AG04450 (cell line): ENCODE measurements at regions not wholly inside any gene's neighbourhood (a gene's known extent, or its start where the extent isn't known, plus 50 kb on each side); places are given as distances from the start of the nearest gene placed in this dataset.

Source experiments
- CTCF ChIA-PET: fragments of 300-600, 350-600 bp; formaldehyde crosslinking; extraction: SDS; loops from one replicate; lab custom pipeline; 2022; ENCODE audit warnings: antibody characterized with exemption, inconsistent platforms; lab: Charles Lee
- POLR2A ChIA-PET: fragments of 350-600 bp; formaldehyde crosslinking; extraction: SDS; loops from one replicate; lab custom pipeline; 2021; ENCODE audit warnings: antibody characterized with exemption, inconsistent platforms; lab: Yijun Ruan, JAX
- DNase-seq: peaks from one replicate; pipeline ENCODE4 v3.0.0-alpha.2; 2011; ENCODE audit warnings: low read depth, low spot score
- H3K27ac ChIP-seq: one replicate; pipeline ENCODE4 v1.5.1; 2012; ENCODE audit warnings: low read depth, low read length, control low read depth
- H3K27me3 ChIP-seq: one replicate; pipeline ENCODE4 v1.6.0; 2012; ENCODE audit warnings: low read length; ENCODE audit not compliant: control insufficient read depth, insufficient read depth
- H3K4me3 ChIP-seq: 2 replicates; pipeline ENCODE4 v1.5.1; 2011; ENCODE audit warnings: mild to moderate bottlenecking, low read depth, low read length, control low read depth
- H3K9me3 ChIP-seq: 2 replicates; pipeline ENCODE4 v1.5.1; 2012; ENCODE audit warnings: low read length; ENCODE audit not compliant: control insufficient read depth, insufficient read depth
- CTCF ChIP-seq: IDR thresholded peaks from 2 replicates; pipeline ENCODE4 v1.5.1; 2011; ENCODE audit warnings: low read depth, low read length, control low read depth, inconsistent platforms

DNA sequence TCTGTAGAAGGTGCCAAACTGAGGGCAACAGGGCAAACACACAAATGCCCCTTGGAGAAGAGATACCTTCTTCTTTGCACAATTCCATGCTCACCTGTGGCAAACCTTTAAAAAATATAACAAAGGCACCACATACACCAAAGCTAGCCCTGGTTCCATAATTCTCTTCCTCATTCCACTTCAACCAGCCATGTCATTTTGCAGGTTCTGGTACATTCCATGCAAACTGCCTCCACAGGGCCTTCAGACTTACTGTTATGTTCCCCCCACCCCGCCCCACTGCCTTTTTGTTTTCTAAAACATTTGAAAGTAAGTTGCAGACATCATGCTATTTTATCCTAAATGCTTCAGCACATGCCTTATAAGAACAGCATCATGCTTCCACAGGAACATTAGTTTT, 269.0 kb downstream of the NSUN3 start:
- no peak for DNase-seq
- no peaks in the 10 kb centered on the region for H3K27me3 ChIP-seq
- no peaks in the 10 kb centered on the region for H3K9me3 ChIP-seq
- POLR2A ChIA-PET, result no interaction called here
- no peak overlapping the region for H3K4me3 ChIP-seq
- H3K27ac ChIP-seq, result no peak overlapping the region
- CTCF ChIA-PET, result no interaction called here
- TF ChIP-seq CTCF, result no peak

GRCh38 chr3:94336046-94336753, 273.3 kb downstream of the NSUN3 start:
- Histone ChIP-seq H3K9me3 (no peaks in the 10 kb centered on the region), H3K27me3 (no peaks in the 10 kb centered on the region), H3K4me3 (no peak overlapping the region), H3K27ac (no peak overlapping the region)
- peak; percentile 26 for DNase-seq
- POLR2A ChIA-PET, result interaction anchor here (0.6 kb wide), 1 partner anchor 17 kb away, joined by 4 read pairs; no protein-coding TSS in a partner anchor
- CTCF ChIA-PET, result interaction anchor here (0.5 to 1.9 kb wide), 8 partner anchors 10 to 1054 kb away, joined by 3 to 7 read pairs (median 3); no protein-coding TSS in a partner anchor
- TF ChIP-seq CTCF, result peak; percentile 64

GRCh38 chr3:94345101-94345500, 282.2 kb downstream of the NSUN3 start:
- H3K9me3 ChIP-seq, result no peaks in the 10 kb centered on the region
- DNase-seq, result no peak
- POLR2A ChIA-PET, result no interaction called here
- CTCF ChIA-PET, result no interaction called here
- no peak for TF ChIP-seq CTCF
- H3K4me3 ChIP-seq, result no peak overlapping the region
- H3K27me3 ChIP-seq, result no peaks in the 10 kb centered on the region
- no peak overlapping the region for H3K27ac ChIP-seq

DNA sequence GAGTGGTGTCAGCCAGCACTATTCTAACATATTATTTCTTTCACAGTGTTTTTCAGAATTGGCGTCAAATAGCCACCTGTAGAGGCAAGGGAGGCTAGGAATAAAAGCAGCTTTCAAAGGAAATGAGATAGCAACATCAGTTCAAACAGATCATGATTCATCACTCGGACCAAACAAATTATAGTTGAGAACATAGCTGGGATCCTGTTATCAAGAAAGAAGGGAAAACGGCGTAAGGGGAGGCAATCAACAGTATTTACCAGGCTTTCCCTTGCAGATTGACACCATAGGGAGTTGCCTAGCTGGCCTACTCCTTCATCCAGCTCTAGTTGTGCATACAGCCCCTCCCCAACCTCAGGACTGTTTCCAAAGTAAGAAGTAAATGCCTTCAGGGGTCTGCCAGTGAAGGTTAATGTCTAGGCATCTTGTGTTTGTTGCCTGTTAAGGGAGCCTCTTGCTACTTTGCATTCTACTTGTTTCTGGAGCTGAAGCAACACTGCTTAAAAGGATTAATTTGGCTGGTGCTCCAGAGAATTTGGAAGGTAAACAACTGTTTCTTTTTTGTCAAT, 286.5 kb downstream of the NSUN3 start:
- no peak for DNase-seq
- no peak overlapping the region for H3K4me3 ChIP-seq
- H3K27me3 ChIP-seq, result no peaks in the 10 kb centered on the region
- ChIA-PET CTCF (no interaction called here), POLR2A (no interaction called here)
- H3K9me3 ChIP-seq, result no peaks in the 10 kb centered on the region
- no peak for TF ChIP-seq CTCF
- no peak overlapping the region for H3K27ac ChIP-seq

- ChIA-PET POLR2A (no interaction called here), CTCF (no interaction called here)
- H3K4me3 ChIP-seq, result no peak overlapping the region
- DNase-seq, result no peak
- H3K27me3 ChIP-seq, result no peaks in the 10 kb centered on the region
- no peaks in the 10 kb centered on the region for H3K9me3 ChIP-seq
- TF ChIP-seq CTCF, result no peak
- H3K27ac ChIP-seq, result no peak overlapping the region
These were observed 293.7 kb downstream of the NSUN3 start for GRCh38 chr3:94356581-94356980.
